HG02884 (cell line): ENCODE measurements at regions not wholly inside any gene's neighbourhood (a gene's known extent, or its start where the extent isn't known, plus 50 kb on each side); places are given as distances from the start of the nearest gene placed in this dataset.
A peak's percentile ranks its signal among the peaks of the same experiment; 100 is the strongest.
"Not testable (repeated sequence)": the region's sequence is repeated elsewhere in the genome, so short reads cannot be mapped to it uniquely, and the experiment has no call there.

Experiments
- ATAC-seq: cut with Tn5 transposase; IDR thresholded peaks from one replicate; pipeline ENCODE4 v1.9.1; 2021; ENCODE audit warnings: mild to moderate bottlenecking, moderate library complexity; ENCODE audit not compliant: unreplicated experiment

DNA sequence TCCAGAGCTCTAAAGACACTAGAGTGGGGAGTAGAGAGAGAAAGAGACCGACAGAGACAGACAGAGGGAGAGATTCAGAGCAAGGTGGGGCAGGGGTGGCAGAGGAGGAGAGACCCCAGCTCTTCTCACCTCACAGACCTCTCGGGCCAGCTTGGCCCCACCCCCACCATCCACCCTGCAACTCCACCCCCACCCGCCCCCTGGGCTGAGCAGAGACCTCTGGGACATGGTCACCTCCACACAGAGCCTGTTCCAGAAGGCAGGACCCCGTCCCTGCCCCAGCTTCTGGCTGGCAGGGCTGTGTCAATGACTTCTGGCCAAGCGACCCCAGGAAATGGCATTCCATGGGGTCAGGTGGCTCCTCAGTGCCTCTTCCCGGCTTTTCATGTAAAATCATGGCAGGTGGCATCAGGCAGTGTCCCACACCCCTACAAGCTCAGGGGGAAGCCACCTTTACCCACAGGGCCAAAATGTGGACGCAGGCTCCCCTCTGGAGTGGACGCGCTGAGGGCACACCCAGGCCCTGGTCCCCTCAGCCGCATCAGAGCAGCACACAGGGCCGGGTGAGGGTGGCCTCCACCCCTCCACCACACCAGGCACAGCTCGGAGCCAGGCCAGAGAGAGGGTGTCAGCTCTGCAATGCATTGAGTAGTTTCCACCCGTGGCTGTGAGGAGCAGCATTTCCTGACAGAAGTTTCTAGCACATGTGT lies 131.2 kb upstream of the LPCAT1 start:
- no peak for ATAC-seq

DNA sequence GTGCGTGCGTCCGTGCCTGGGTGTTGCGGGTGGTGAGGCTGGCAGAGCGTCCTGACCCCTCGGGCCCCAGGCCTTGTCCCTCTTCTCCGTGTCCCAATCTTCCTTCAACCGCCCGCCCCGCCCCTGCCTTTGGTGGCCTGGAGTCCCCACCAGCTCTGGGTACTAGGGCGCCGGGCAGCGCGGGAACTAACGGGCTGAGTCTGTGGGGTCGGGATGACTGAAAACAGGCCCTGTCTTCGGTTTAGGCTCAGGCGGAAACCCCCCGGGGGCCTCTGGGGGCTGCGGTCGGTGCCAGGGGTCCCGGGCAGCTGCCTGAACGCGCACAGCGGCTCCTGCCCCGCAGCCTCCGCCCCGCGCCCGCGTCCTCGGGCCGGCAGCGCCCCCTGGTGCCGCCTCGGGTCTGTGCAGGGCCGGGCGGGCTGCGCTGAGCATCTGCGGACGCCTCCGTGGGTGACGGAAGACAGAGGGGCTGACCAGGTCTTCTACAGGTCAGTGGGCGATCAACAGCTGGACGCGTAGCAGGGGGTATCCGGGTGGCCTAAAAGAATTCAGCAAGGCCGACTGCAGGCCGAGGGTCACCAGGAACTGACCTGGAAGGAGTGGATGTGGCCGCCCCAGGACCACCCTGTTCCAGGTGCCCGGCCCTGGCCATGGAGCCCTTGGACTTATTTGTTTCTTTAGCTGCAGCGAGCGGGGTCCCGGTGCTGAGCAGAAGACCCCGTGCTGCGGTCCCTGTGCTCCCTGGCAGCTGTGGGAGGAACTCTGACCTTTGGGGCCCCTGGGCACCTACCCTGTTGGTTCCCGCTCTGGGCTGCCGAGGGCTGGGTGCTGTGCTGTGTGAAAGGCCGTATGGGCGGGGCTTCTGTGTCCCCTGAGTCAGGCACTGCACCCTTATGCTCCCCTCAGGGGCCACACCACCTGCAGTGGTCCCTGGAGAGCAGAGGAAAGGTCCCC lies 130.2 kb upstream of the LPCAT1 start:
- peak; percentile 74 for ATAC-seq

DNA sequence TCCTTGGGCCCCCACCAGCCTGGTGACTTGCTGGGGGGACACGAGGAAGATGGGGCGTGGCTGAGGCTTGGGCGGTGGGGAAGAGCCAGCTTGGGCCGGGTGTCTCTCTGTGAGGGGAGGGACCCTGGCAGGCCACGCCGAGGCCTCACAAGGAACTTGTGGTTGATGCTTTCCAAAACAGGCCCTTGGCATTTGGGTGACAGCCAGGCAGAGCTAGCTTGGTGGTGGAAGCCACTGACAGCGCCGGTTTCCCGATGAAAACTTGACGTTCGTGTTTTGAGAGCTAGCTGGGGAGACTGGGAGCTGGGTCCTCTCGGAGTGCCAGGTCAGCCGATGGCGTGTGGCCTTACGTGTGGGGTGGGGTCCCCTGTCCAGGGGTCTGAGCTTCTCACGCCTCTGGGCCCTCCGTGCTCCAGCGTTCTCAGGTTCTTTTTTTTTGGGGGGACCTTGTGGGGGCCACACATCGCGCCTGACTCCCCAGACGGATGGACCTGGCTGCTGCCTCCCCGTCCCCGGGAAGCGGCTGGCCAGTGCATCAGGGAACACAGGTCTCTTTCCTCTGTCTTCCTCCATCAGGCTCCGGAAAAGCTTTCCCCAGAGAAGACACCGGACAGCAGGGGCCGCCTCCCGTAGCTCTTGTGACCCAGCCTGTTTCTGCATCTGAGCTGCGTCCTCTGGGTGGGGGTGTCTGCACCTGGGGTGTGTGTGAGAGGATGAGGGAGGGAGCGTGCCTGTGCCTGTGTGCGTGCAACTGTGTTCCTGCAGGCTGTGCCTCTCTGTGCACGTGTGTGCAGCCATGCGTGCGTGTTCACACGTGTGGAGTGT lies 129.3 kb upstream of the LPCAT1 start:
- ATAC-seq: peak; percentile 40

DNA sequence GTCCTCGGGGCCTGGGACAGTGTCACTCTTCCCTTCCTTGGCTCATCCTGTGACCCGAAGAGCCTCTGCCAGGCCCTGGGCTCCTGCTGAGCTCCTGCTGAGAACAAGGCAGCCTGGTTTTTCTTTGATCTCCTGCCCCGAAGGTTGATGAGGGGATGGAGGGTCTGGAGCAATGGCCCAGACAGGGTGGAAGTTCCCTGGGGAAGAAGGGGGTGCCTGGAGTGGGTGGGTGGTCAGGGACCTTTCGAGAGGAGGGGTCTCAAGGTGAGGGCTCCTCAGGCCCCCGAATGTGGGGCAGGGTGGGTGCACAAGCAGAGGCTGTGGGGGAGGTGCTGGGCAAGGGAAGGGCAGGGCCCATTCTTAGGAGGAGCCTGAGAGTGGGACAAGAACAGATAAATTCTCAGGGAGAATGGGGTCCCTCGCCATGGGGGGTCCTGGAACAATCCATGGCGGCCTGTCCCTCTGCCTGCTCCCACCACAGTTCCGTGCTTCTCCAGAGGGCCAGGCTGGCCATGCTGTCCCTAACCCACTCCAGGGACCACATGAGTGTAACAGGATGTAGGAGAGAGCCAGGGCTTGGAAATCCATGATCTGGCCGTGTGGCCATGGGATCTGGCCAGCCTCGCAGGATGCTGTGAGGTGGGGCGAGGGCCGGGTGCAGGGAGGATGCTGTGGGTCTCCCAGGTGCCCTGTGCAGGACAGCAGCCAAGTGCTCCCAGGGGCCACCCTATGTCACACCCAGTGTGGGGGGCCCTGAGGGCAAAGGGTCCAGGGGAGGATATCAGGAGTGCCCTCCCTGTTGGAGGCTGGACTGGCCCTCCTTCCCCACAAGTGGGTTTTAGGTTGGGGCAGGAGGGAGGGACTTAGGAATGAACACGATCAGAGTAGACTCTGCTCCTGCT lies 128.5 kb upstream of the LPCAT1 start:
- no peak for ATAC-seq

DNA sequence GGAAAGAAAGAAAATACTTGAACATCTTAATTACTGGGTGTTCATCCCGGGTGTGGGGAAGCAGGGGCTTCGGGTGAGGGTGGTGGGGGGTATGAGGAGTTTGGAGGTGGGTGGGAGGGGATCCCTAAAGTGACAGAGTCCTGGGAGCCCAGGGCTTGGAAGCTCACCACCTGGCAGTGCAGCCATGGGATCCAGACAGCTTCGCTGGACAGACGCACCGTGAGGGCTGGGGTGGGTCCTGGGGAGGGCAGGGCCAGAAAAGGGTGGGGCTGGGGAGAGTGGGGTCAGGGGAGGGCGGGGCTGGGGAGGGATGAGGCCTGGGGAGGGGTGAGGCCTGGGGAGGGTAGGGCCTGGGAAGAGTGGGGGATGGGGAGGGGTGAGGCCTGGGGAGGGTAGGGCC lies 127.5 kb upstream of the LPCAT1 start:
- ATAC-seq: no peak

DNA sequence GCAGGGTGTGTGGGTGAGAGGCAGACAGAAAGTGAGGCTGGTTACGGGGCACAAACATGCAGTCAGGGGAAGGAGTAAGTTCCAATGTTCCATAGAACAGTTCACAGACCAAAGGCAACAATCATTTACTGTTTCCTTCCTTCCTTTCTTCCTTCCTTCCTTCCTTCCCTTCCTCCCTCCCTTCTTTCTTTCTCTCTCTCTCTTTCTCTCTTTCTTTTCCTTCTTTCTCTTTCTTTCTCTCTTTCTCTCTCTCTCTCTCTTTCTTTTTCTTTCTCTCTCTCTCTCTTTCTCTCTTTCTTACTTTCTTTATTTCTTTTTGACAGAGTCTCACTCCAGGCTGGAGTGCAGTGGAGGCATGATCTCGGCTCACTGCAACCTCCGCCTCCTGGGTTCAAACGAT lies 125.8 kb upstream of the LPCAT1 start:
- ATAC-seq: no peak

DNA sequence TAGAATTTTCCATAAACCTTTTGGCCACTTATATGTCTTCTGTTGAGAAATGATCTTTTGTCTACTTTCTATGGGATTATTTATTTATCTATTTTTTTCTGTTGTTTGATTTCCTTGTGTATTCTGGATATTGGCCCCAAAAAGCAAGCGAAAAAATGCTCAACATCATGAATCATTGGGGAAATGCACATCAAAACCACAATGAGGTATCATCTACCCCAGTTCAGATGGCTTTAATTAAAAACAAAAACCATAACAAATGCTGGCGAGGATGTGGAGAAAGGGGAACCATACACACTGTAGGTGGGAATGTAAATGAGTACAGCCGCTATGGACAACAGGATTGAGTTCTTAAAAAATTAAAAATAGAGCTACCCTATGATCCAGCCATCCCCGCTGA lies 125.0 kb upstream of the LPCAT1 start:
- no peak for ATAC-seq

DNA sequence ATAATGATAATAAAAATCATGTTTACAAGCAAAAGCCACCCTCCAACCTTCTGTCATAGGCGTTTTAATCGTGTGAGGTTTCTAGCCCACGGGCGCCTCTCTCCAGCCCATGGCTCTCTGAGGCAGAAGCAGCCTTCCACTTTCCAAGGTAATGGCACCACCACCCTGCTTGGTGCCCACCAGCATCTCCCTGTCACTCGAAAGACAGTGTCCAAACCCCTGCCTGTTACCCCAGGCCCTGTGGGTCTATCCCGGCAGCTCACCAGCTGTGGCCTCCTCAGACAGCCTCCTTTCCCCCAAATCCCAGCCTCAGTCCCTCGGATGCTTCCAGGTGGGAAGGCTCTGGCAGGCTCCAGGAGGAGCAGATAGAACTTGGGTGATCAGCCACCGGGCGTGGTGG lies 123.8 kb upstream of the LPCAT1 start:
- ATAC-seq: no peak

DNA sequence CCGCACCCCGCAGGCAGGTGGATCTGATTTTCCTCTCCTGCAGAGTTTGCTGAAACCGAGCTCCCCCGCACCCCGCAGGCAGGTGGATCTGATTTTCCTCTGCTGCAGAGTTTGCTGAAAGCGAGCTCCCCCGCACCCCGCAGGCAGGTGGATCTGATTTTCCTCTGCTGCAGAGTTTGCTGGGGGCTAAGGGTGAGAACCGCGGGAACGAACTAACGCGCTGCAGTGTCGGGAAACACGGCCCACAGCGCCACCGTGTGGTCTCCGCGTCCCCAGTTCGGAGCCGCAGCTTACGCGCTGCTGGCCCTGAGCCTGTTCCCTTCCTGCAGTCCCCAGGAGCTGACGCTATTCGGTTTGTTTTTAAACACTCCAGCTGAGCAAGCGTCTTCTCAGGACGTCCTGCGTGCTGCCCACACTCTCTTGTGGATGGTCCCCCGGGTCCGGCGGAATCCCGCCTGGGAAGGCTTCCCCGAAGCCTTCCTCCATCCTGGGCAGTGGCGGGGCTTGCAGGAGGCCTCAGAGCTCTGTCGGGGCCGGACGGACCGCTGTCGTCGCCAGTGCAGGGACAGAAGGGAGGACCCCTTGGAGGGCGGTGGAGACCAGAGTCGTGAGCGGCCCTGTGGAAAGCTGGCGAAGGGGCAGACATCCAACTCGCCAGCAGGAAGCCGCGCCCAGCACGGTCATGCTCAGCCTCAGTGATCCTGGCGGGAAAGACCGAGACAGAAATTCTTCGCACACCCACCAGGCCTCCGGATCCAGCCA lies 121.2 kb upstream of the LPCAT1 start:
- ATAC-seq: peak; percentile 73

DNA sequence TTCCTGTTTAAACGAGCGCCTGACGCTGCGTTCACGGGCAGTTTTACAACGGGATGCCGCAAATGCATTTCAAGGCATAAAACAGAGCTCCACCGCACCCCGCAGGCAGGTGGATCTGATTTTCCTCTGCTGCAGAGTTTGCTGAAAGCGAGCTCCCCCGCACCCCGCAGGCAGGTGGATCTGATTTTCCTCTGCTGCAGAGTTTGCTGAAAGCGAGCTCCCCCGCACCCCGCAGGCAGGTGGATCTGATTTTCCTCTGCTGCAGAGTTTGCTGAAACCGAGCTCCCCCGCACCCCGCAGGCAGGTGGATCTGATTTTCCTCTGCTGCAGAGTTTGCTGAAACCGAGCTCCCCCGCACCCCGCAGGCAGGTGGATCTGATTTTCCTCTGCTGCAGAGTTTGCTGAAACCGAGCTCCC lies 120.6 kb upstream of the LPCAT1 start:
- not testable (repeated sequence) for ATAC-seq

DNA sequence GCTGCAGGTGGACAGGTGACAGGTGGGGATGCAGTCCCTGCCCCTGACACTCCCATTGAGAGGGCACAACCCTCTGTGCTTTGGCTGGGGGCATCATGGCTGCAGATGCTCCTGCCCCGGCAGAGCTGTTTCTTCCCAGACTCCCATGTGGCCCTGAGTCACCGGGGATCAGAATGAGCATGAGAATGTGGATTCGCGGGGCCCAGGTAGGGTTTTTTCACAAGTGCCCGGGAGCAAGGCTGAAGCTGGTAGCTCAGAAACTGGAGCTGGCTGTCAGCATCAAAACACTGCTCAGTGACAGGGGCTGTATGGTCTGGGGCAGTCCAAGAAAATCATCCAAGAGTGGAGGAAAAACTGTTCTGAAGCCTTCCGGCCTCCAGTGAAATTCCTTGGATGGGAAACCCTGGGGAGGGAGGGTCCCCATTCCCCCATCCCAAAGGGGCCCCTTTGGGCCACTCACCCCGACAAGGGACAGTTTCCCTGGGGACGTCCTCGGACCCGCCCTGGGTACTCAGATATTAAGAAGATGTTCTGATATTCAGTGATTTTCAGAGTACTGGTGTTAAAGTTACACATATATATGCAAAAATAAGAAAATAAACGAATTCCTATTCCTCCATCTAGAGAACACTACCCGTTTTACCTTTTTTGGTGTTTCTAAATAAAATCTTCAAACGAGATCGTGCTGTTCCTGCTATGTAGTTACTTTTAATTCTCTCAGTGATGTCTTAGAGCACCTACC lies 120.1 kb upstream of the LPCAT1 start:
- no peak for ATAC-seq

DNA sequence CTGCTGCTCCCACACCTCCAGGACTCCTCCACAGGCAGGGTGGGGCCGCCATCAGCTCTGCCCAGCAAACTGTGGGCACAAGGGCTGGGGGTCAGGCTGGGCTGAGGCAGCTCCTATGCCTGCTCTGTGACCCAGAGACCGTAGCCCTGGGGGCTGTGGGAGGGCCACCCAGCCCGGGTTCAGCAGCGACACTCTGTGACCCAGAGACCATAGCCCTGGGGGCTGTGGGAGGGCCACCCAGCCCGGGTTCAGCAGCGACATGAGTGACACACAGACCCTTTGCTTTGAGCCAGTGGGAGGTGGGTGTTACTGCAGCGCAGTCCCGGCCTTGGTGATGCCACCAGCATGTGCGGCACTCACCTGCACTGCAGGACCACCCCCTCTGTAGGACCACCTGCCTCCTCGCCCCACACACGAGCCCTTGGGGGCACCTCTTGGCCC lies 118.9 kb upstream of the LPCAT1 start:
- no peak for ATAC-seq

DNA sequence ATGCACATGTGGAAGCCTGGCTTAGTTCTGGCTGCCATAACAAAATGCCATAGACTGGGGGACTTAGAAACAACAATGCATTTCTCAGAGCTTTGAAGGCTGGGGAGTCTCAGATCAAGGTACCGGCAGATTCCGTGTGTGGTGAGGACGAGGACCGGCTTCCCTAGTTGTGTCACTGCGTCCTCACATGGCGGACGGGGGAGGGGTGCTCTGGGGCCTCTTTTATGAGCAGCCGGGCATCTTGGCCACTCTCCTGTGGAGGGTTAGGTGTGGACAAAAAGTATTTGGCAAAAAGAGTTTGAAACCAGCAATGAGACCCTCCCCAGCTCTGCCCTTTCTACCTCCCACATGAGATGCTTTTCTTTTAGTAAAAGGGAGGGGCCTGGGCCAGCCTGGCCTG lies 118.5 kb upstream of the LPCAT1 start:
- ATAC-seq: no peak

DNA sequence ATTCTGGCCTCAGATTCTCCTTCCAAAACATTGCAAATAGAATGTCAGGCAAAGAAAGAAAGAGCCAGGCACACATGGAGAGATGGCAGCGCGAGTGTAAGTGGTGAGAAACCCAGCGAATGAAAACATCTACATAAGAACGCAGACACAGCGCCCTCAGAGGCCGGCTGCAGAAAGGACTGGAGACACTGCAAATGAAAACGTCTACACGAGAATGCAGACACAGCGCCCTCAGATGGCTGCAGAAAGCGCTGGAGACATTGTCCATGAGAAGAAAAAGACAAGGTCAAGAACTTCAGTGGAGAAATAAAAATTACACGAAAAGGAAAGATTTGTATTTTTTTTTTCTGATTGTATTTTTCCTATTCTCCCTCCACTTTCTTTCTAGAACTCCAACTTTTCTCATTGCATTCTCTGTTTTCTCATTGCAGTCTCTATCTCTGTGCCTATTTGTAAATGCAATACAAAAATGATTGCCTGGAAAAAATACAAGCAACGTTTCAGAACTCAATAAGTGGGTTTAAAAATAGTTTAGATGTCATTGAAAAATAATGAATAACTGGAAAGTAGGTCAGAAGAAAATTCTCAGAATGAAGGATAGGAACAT lies 117.9 kb upstream of the LPCAT1 start:
- ATAC-seq: peak; percentile 82

DNA sequence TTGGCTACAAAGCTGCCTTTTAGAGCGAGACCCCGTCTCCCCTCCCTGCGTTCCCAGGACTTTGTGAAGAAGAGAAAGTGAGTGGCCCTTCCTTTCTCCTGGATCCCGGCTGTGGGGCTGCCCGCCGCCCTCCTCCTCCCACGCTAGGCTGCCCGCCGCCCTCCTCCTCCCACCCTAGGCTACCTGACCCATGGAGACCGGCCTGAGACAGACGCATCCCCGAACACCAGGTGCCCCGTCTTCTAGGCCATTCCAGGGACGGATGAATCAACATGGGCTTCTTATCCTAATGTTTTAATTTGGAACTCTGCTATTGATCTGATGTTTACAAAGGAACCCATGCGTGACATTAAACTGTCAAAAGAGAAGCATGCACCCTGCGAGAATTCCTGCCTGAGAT lies 117.3 kb upstream of the LPCAT1 start:
- ATAC-seq: no peak

DNA sequence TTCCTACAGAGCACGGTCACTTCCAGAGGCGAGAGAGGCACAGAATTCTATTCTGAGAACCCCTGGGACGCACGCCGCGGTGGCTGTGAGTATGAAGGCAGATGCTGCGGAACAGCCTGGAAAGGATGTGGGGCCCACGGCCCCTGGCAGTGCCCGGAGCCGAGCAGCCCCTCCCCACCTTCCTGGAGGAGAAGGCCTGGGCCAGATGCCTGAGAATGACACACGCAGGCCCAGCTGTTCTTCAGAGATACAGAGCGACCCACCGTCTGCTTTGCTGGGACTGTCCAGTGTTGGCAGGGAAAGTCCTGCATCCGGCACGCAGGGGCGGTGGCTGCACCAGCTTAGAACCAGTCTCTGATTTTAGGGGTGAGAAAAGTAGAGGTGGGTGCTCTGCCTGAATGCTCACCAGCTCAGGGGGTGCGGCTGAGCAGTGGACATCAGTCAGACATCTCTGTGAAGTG lies 116.7 kb upstream of the LPCAT1 start:
- ATAC-seq: no peak

DNA sequence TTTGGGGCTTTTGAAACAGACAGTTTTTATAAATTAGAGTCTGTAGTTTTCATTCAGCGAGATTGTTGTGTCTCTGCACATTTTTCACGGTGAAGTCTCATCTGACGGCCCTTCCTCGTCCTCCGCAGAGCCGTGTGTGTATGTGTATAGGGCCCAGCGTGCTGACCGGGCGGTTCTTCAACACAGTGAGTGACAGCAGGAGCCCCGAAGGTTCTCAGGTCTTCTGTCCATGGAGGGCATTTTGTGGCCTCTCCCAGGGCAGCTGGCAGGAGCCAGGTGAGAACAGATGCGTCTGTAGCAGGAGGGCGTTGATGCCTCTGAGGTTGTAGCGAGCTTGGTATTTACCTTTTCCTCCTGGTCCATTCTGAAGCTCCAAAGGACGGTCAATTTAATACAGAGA lies 116.0 kb upstream of the LPCAT1 start:
- no peak for ATAC-seq

DNA sequence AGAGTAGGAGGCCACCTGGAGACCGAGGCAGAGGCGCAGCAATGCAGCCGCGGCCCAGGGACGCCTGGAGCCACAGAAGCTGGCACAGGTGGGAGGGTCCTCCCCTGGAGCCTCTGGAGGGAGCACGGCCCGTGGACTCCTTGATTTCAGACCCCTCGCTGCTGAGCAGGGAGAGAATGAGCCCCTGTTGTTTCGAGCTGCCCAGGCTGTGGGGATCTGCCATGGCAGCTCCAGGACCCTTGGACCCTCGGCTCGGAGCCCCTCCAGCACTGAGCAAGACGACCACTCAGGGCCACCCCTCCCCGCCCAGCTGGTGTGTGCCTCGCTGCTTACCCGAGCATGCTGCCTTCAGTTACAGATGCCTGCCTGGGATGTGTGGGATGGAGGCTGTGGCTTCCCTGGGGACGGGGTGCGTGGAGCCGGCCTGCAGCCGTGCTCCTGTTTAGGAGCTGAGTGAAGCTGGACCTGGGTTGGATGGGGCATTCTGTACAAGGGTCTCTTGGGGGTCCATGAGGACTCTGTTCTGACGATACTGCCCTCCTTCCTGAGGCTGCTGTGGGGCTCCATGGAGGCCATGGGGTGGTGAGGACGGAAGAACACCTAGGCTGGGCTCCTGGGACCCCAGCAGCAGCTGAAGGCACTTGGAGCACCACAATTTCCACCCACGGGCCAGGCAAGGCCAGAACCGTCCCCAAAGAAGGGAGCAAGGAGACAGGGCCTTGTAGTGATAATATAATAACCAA lies 115.1 kb upstream of the LPCAT1 start:
- no peak for ATAC-seq
